Spinal cord (tissue), 9 donors: ENCODE measurements at regions not wholly inside any gene's neighbourhood (a gene's known extent, or its start where the extent isn't known, plus 50 kb on each side); places are given as distances from the start of the nearest gene placed in this dataset.
"Not testable (repeated sequence)": the region's sequence is repeated elsewhere in the genome, so short reads cannot be mapped to it uniquely, and the experiment has no call there.

Source experiments
- DNase-seq, 6 donors: peaks; one replicate each; pipeline versions ENCODE4 v3.0.0 to v3.0.0-alpha.2; 2013 to 2015; ENCODE audit warnings: low spot score in 6 of 6, low read depth in 4 of 6
- H3K27ac ChIP-seq: one replicate; pipeline ENCODE4 v1.5.1; 2013; ENCODE audit warnings: low read depth, low read length, control low read depth
- H3K27me3 ChIP-seq: one replicate; pipeline ENCODE4 v1.6.1; 2013; ENCODE audit warnings: low read length; ENCODE audit not compliant: control insufficient read depth, insufficient read depth
- H3K36me3 ChIP-seq: one replicate; pipeline ENCODE4 v1.6.1; 2013; ENCODE audit warnings: low read length; ENCODE audit not compliant: control insufficient read depth, insufficient read depth
- H3K4me1 ChIP-seq: one replicate; pipeline ENCODE4 v1.6.1; 2013; ENCODE audit warnings: low read length; ENCODE audit not compliant: control insufficient read depth, insufficient read depth
- H3K4me3 ChIP-seq: one replicate; pipeline ENCODE4 v1.5.1; 2013; ENCODE audit warnings: low read depth, low read length, control low read depth
- H3K9me3 ChIP-seq: one replicate; pipeline ENCODE4 v1.6.1; 2013; ENCODE audit warnings: low read length; ENCODE audit not compliant: control insufficient read depth, insufficient read depth
- WGBS: methylation state at CpG from one replicate; pipeline ENCODE4 v1.1.5; 2013; ENCODE audit warnings: missing lambda C conversion rate; ENCODE audit not compliant: insufficient coverage; 5-methylcytosine and 5-hydroxymethylcytosine counted together
- donor health status: healthy.

GRCh38 chr21:9740991-9741742 is 780.2 kb upstream of the TPTE start:
- H3K27ac ChIP-seq, H3K4me3 ChIP-seq, H3K36me3 ChIP-seq, DNase-seq, H3K4me1 ChIP-seq, H3K27me3 ChIP-seq: not testable (repeated sequence)
- H3K9me3 ChIP-seq = peaks cover 13% of the 10 kb centered on the region
- WGBS = 53% methylated on average over 7 of the region's 8 CpGs

- peaks cover 14% of the 10 kb centered on the region for H3K9me3 ChIP-seq
- H3K4me3 ChIP-seq, H3K4me1 ChIP-seq, H3K36me3 ChIP-seq, H3K27me3 ChIP-seq, H3K27ac ChIP-seq, DNase-seq: not testable (repeated sequence)
- WGBS = 74% methylated on average over 10 of the region's 10 CpGs
Measured at GRCh38 chr21:9743566-9743965, 777.8 kb upstream of the TPTE start.

- H3K36me3 ChIP-seq, H3K27ac ChIP-seq, H3K4me3 ChIP-seq, H3K4me1 ChIP-seq, DNase-seq, H3K27me3 ChIP-seq: not testable (repeated sequence)
- WGBS = 37% methylated on average over 4 of the region's 4 CpGs
- H3K9me3 ChIP-seq = peaks cover 10% of the 10 kb centered on the region
Measured at GRCh38 chr21:9744166-9744565, 777.2 kb upstream of the TPTE start.

- not testable (repeated sequence) for H3K9me3 ChIP-seq, H3K27ac ChIP-seq, DNase-seq, H3K27me3 ChIP-seq, H3K4me3 ChIP-seq, H3K36me3 ChIP-seq, H3K4me1 ChIP-seq
- WGBS = 60% methylated on average over 4 of the region's 4 CpGs
Measured at GRCh38 chr21:9744593-9744992, 776.8 kb upstream of the TPTE start.

- H3K36me3 ChIP-seq, H3K27me3 ChIP-seq, H3K4me3 ChIP-seq, H3K27ac ChIP-seq, H3K4me1 ChIP-seq, DNase-seq, H3K9me3 ChIP-seq: not testable (repeated sequence)
- WGBS = 40% methylated on average over 7 of the region's 9 CpGs
Measured at GRCh38 chr21:9745457-9746108, 775.8 kb upstream of the TPTE start.

GRCh38 chr21:9746311-9746710 is 775.1 kb upstream of the TPTE start:
- not testable (repeated sequence) for H3K9me3 ChIP-seq, H3K4me1 ChIP-seq, DNase-seq, H3K27me3 ChIP-seq, H3K4me3 ChIP-seq, H3K36me3 ChIP-seq, H3K27ac ChIP-seq
- no CpG with 5 or more reads among the region's 2 CpGs for WGBS

- not testable (repeated sequence) for H3K4me1 ChIP-seq, H3K27ac ChIP-seq, H3K36me3 ChIP-seq, H3K27me3 ChIP-seq, H3K4me3 ChIP-seq, DNase-seq
- H3K9me3 ChIP-seq = peaks cover 11% of the 10 kb centered on the region
- 35% methylated on average over 6 of the region's 8 CpGs for WGBS
Measured at GRCh38 chr21:9746831-9747606, 774.4 kb upstream of the TPTE start.

GRCh38 chr21:9747870-9748269 is 773.5 kb upstream of the TPTE start:
- not testable (repeated sequence) for H3K27me3 ChIP-seq, DNase-seq, H3K27ac ChIP-seq, H3K36me3 ChIP-seq, H3K4me3 ChIP-seq, H3K4me1 ChIP-seq
- H3K9me3 ChIP-seq = peaks cover 11% of the 10 kb centered on the region
- 60% methylated on average over 4 of the region's 5 CpGs for WGBS

GRCh38 chr21:9748451-9748850 is 772.9 kb upstream of the TPTE start:
- not testable (repeated sequence) for H3K27me3 ChIP-seq, H3K4me1 ChIP-seq, DNase-seq, H3K4me3 ChIP-seq, H3K36me3 ChIP-seq, H3K27ac ChIP-seq
- 75% methylated on average over 2 of the region's 4 CpGs for WGBS
- peaks cover 13% of the 10 kb centered on the region for H3K9me3 ChIP-seq
